Ammon's horn (tissue), 1 donor: ENCODE measurements at regions not wholly inside any gene's neighbourhood (a gene's known extent, or its start where the extent isn't known, plus 50 kb on each side); places are given as distances from the start of the nearest gene placed in this dataset.
A peak's percentile ranks its signal among the peaks of the same experiment; 100 is the strongest.
"Not testable (repeated sequence)": the region's sequence is repeated elsewhere in the genome, so short reads cannot be mapped to it uniquely, and the experiment has no call there.

Experiments
- DNase-seq: peaks from one replicate; pipeline ENCODE4 v3.0.0-alpha.2; 2016; ENCODE audit warnings: low spot score

- no peak for DNase-seq
Observed at GRCh38 chrX:95791876-95792275, 892.8 kb upstream of the DIAPH2 start.

- DNase-seq: no peak
Observed at GRCh38 chrX:95797344-95797743, 887.3 kb upstream of the DIAPH2 start.

DNA sequence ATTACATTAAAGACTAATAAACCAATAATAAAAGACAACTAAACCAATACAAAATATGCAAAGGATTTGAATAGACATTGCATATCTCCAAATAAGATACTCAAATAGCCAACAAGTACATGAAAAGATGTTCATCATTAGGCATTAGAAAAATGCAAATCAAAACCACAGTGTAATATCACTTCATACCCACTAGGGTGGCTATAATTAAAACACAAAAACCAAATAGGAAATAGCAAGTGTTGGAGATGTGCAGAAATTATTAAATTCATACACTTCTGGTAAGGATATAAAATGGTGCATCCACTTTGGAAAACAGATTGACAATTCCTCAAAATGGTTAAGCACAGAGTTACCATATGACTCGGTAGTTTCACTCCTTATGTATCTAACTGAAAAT lies 860.8 kb upstream of the DIAPH2 start:
- DNase-seq: no peak

DNA sequence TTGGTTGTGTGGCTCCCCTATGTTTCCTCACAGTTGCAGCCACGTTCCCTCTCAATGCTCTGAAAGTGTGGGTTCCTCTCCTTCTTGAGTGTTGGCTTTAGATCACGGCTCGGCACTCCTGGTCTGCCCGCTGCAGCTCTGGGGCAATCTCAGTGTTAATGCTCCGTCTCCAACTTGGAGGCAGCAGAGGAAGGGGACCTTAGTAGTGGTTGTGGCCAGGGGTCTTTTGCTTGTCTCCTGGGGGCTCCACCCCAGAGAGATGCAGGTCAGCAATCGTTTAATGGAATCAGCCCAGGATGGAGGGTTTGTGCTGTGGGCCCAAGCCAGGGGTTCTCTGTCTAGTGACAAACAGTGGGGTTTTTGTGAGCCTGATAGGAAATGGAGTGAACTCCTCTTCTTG lies 849.4 kb upstream of the DIAPH2 start:
- DNase-seq: no peak

DNA sequence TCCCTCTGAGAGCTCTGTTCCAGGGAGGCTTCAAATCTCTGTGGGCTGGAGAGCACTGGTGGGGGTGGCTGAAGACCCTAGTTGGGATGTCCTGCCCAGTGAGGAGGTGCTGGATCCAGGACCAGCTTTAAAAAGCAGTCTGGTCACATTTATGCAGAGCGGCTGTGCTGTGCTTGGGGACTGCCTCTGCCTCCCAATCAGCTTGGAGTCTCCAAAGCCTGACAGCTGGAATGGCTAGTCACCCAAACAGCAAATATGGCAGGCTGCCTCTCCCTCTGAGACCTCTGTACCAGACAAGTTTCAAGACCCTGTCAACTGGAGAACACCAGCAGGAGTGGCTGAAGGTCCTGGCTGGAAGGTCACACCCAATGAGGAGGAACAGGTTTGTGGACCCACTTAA lies 848.1 kb upstream of the DIAPH2 start:
- DNase-seq: no peak

DNA sequence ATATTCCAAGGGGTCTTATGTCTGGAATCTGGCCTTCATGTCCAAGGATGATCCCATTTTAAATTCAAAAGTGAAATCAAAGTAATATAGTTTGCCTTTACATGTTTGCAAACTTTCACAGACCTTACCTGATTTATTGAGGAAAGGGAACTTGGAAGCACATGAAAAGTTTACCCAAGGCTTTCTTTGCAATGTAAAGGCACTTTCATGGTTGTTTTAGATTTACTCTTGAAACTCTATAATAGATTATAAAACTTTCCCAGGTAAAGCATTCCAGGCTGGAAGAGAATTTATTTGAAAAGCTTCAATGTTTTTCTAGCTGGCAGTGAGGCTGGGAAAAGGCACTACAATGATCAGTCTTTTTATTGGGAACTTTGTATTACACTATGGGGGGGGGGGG lies 842.8 kb upstream of the DIAPH2 start:
- DNase-seq: no peak

DNA sequence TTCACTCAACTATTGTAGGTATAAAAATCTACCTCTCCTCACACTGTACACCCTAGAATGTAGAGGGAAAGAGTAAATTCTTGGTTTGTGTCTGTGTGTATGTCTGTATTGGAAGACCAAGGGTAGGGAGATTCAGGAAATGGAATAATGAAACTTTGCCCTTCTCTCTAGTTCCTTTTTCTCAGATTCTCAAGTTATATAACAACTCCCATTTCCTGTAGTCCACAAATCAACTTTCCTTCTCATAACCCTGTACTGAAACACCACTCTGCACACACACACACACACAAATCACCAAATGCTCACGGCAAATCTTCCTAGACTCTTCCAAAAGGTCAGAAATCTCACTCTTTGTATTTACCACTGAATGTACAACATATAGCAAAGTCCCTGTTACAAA lies 824.5 kb upstream of the DIAPH2 start:
- no peak for DNase-seq

DNA sequence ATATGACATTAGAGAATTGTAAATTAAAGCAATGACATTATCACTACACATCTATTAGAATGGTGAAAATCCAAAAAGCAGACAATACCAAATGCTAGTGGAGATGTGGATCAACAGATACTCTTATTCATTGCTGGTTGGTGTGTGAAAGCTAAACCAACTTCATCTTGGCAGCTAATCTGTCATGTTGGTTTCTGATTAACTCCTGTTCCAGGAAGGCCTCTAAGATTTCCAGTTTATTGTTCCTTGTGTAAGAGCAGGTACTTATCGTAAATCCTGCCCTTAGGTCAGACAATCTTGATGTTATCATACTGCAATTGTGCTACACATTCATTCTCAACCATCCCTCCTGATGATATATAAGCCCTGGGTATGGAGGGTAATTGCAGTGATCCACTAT lies 809.0 kb upstream of the DIAPH2 start:
- DNase-seq: no peak

DNA sequence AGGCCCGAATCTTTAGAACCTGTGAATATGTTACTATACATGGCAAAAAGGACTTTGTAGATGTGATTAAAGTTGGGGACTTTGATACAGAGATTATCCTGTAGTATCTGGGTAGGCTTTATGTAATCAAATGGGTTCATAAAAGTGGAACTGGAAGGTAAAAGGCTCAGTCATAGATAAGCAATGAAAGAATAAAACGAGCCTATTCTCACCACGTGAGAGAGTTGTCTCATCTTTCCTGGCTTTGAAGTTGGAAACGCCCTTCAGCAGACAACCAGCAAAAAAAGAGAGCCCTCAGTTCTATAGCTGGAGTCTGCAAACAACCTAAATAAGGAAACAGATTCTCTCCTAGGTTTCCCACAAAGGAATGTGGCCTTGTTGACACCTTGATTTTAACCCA lies 805.8 kb upstream of the DIAPH2 start:
- DNase-seq: no peak

- peak; percentile 3 for DNase-seq
Observed at GRCh38 chrX:95884186-95884585, 800.5 kb upstream of the DIAPH2 start.

GRCh38 chrX:95885074-95885473 lies 799.6 kb upstream of the DIAPH2 start:
- DNase-seq: no peak

DNA sequence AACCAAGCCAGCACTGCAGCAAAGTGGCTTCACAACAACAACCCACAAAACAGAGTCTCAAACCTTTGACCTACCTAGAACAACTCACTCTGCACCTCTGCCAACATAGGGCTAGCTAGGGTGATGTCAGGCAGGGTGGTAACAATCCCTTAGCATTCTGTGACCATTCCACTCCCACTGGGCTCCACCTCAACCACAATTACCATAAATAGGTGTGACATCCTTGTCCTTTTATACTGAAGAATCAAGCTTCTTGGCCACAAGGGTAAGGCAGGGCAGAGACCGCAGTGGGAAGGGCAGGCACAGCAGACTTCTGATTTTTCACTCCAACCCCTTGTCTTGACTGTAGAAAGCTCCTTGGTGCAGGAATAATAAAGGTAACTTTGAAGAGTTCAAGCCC lies 795.4 kb upstream of the DIAPH2 start:
- no peak for DNase-seq

GRCh38 chrX:95893636-95894035 lies 791.0 kb upstream of the DIAPH2 start:
- DNase-seq: no peak

DNA sequence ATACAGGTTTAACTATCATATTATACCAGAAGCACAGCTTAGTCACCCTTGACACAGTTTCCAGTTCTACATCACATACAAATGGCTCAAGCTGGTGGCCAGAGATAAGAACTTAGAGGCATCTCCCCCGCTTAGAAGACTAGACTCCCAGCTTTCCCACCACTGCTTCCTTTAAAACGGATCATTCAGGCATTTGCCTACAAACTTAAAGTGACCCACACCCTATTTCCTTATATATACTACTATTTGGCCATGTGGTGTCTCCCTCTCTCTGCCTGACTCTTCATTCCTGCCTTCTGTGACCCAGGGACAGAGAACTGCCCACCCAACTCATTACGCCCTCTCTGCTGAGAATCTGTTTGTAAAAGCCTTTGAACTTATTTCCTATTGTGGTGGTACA lies 781.2 kb upstream of the DIAPH2 start:
- no peak for DNase-seq

GRCh38 chrX:95903975-95904374 lies 780.7 kb upstream of the DIAPH2 start:
- no peak for DNase-seq

GRCh38 chrX:95907081-95907480 lies 777.6 kb upstream of the DIAPH2 start:
- DNase-seq: no peak

DNA sequence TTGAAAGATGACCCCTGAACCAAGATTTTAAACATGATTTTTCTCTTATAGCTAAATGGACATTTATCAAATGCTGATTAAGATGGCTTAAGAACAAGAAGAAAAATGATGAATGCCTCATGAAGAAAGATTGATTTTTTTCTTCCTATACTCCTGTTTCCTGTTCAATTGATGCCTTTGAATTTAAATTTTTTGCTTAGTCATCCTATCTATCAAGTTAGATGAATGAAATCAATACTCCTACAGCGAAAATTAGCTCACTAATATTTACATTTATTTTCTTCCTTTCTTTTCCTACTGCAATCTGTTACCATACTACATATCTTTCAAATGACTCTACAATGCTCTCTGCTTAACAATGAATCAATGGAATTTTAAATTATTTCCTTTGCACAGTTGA lies 773.6 kb upstream of the DIAPH2 start:
- no peak for DNase-seq

DNA sequence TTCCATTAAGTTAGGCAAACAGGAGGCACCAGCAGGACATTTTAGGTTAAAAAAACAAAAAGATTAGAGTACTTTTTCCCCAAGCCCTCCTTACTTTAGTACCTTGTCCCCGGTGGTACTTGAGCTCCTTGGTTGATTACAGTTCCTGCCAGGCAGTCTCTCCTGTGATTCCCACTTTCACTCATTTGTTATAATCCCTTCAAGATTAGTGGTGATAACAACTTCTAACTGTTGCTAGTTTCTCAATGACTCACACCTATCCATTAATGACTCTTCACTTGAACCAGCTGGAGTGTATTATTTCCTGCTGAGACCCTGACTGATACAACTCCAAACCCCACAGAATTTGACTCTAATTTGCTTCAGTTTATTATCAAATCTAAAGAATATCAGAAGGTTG lies 765.0 kb upstream of the DIAPH2 start:
- no peak for DNase-seq

- DNase-seq: no peak
Observed at GRCh38 chrX:95945528-95945927, 739.1 kb upstream of the DIAPH2 start.

- DNase-seq: no peak
Observed at GRCh38 chrX:95949588-95949987, 735.1 kb upstream of the DIAPH2 start.

- no peak for DNase-seq
Observed at GRCh38 chrX:95950679-95951078, 734.0 kb upstream of the DIAPH2 start.

DNA sequence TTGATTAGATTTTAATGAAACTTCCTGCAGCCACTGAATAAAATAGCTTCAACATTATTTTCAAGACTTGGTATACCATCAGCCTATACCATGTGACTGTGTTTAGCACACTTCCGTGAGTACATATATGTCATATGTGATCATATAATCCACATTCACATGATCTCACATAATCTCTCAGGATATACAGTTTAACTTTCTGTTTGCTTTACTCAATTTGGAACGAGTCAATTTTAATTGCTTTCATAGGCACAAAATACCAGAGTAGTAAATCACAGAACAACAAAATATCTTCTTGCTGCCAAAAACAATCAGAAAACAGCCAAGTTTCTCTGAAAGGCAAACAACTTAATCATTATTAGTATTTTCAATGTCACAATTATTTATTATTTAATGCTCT lies 731.1 kb upstream of the DIAPH2 start:
- DNase-seq: no peak

DNA sequence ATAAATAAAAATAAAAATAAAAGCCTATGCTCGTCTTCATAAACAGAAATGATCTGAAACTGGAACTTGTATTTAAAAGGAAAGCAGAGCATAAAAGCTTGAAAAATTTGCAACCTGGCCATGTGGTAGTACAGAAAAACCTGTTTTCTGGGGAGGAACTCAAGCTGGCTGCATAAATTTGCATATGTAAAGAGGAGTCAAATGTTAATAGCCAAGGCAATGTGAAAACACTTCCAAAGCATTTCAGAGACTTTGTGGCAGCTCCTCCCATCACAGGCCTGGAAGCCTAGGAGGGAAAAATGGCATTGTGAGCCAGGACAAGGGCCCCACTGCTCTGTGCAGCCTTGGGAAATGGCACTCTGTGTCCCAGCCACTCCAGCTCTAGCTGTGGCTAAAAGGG lies 727.9 kb upstream of the DIAPH2 start:
- DNase-seq: no peak

GRCh38 chrX:95973456-95974095 lies 711.1 kb upstream of the DIAPH2 start:
- DNase-seq: not testable (repeated sequence)

DNA sequence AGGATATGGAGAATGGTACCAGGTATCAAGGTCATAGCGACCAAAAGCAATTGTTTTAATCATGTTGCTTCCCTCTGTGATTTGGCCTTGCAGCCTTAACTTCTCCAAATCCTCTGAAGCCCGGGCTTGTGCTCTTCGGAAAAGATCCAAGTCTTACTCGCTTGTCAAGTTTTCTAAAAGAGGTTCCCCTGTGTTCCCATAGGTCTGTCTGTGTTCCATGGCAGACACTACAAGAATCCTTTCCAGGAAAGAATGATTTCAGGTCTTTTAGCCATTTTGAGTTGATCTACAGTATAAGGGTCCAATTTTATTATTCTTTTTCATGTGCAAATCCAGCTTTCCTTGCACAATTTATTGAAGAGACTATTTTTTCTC lies 710.6 kb upstream of the DIAPH2 start:
- DNase-seq: no peak
